GM12878 (cell line): ENCODE measurements at regions not wholly inside any gene's neighbourhood (a gene's known extent, or its start where the extent isn't known, plus 50 kb on each side); places are given as distances from the start of the nearest gene placed in this dataset.

ENCODE experiments used
- ATAC-seq: fragments of 200-7000 bp; cut with Tn5 transposase; 3 replicates; pipeline ENCODE4 v1.9.1; 2020; ENCODE audit warnings: mild to moderate bottlenecking, moderate library complexity
- BruUV-seq: library from RNA; stranded (reverse); fragments of 400-500 nt; replicated peaks from 2 replicates; lab custom pipeline; 2021; lab: Mats Ljungman, UMichigan
- CTCF ChIA-PET: fragments of 300-600 bp; sonication (Branson Sonifier 250); formaldehyde crosslinking; extraction: SDS; loops from one replicate; lab custom pipeline; 2021; ENCODE audit warnings: inconsistent platforms; lab: Yijun Ruan, JAX
- POLR2A ChIA-PET: fragments of 350-600 bp; formaldehyde crosslinking; extraction: SDS; loops from one replicate; lab custom pipeline; 2021; ENCODE audit warnings: inconsistent platforms; lab: Charles Lee
- RAD21 ChIA-PET: fragments of 300-600 bp; sonication (Branson Sonifier 250); formaldehyde crosslinking; loops from one replicate; lab custom pipeline; 2023; ENCODE audit warnings: antibody characterized with exemption; ENCODE audit not compliant: unreplicated experiment; lab: Charles Lee
- SMC1A ChIA-PET: fragments of 300-600 bp; sonication (Branson Sonifier 250); formaldehyde crosslinking; loops from one replicate; lab custom pipeline; 2023; ENCODE audit not compliant: unreplicated experiment, uncharacterized antibody; lab: Charles Lee
- DNase-seq: peaks from one replicate; pipeline ENCODE4 v3.0.0-alpha.2; 2011; ENCODE audit warnings: low read depth, low spot score
- FAIRE-seq: peaks from 3 replicates; lab custom pipeline; 2011; peaks lifted over from hg19 to GRCh38; lab: Jason Lieb, UNC
- H2AFZ ChIP-seq: 2 replicates; pipeline ENCODE4 v1.6.0; 2011; ENCODE audit warnings: low read depth, low read length, control low read depth; ENCODE audit not compliant: control insufficient read depth
- H3K27ac ChIP-seq: 2 replicates; pipeline ENCODE4 v1.5.1; 2011; ENCODE audit warnings: control low read depth; ENCODE audit not compliant: control insufficient read depth, insufficient read depth
- H3K27me3 ChIP-seq, 2 experiments: replicated peaks in 1 of 2; 2 replicates each; pipeline versions ENCODE4 v1.6.0 to v1.6.1; 2011; ENCODE audit warnings: low read length in 1 of 2; ENCODE audit not compliant: control insufficient read depth in 2 of 2, insufficient read depth in 2 of 2
- H3K36me3 ChIP-seq, 2 experiments: 2 replicates each; pipeline ENCODE4 v1.5.1; 2011; ENCODE audit warnings: low read length in 1 of 2; ENCODE audit not compliant: control insufficient read depth in 2 of 2, insufficient read depth in 2 of 2
- H3K4me1 ChIP-seq: 2 replicates; pipeline ENCODE4 v1.6.1; 2011; ENCODE audit warnings: mild to moderate bottlenecking, low read length, moderate library complexity, mixed read lengths; ENCODE audit not compliant: control insufficient read depth, insufficient read depth
- H3K4me2 ChIP-seq: 2 replicates; pipeline ENCODE4 v1.6.0; 2011; ENCODE audit warnings: control low read depth; ENCODE audit not compliant: control insufficient read depth, insufficient read depth
- H3K4me3 ChIP-seq: fragments of 200-600 bp; sonication (generic); 2 replicates; pipeline ENCODE4 v1.5.1; 2016
- H3K79me2 ChIP-seq: 2 replicates; pipeline ENCODE4 v1.6.0; 2011; ENCODE audit warnings: low read length; ENCODE audit not compliant: control insufficient read depth, insufficient read depth
- H3K9ac ChIP-seq: 2 replicates; pipeline ENCODE4 v1.8.0; 2011; ENCODE audit warnings: low read length, control low read depth, mixed read lengths; ENCODE audit not compliant: control insufficient read depth, insufficient read depth
- H3K9me3 ChIP-seq: replicated peaks from 3 replicates; pipeline ENCODE4 v1.5.1; 2011; ENCODE audit warnings: mild to moderate bottlenecking, low read length; ENCODE audit not compliant: control insufficient read depth, insufficient read depth
- H4K20me1 ChIP-seq: 2 replicates; pipeline ENCODE4 v1.6.0; 2011; ENCODE audit not compliant: control insufficient read depth, insufficient read depth
- ATF7 ChIP-seq: fragments of 450-650 bp; IDR thresholded peaks from 2 replicates; pipeline ENCODE4 v1.6.1; 2016; ENCODE audit warnings: low read depth, mild to moderate bottlenecking
- EGR1 ChIP-seq, 2 experiments: IDR thresholded peaks; 1 replicate in 1 of 2; 2 replicates in 1 of 2; pipeline ENCODE4 v1.6.1; 2011 to 2012; ENCODE audit warnings: low read depth in 2 of 2, low read length in 2 of 2, borderline replicate concordance in 1 of 2, mild to moderate bottlenecking in 1 of 2, moderate library complexity in 1 of 2
- TBL1XR1 ChIP-seq: IDR thresholded peaks from 2 replicates; pipeline ENCODE4 v1.6.1; 2012; ENCODE audit warnings: low read depth, low read length, improper control_type of control experiment
- WGBS: methylation state at CpG from one replicate; pipeline ENCODE4 v1.1.6; 2016; ENCODE audit warnings: low lambda C conversion rate; ENCODE audit not compliant: insufficient replicate concordance, insufficient coverage; ENCODE audit errors: missing lambda C conversion rate; 5-methylcytosine and 5-hydroxymethylcytosine counted together
- in situ Hi-C: fragments of 300-500 bp; cut with MboI; formaldehyde crosslinking; loops from 9 replicates; pipeline ENCODE4 v1.14.3; 2018; ENCODE audit warnings: mixed read lengths
- intact Hi-C: fragments of 100-400 bp; cut with micrococcal nuclease; formaldehyde crosslinking; loops from one replicate; pipeline ENCODE4 v1.14.2; 2022; ENCODE audit not compliant: unreplicated experiment

GRCh38 chr12:93116632-93117031, 187.5 kb upstream of the EEA1 start:
- 91% methylated on average over 4 of the region's 4 CpGs for WGBS
- no peak overlapping the region for H2AFZ ChIP-seq
- H3K79me2 ChIP-seq, result no peaks in the 10 kb centered on the region
- no peak overlapping the region for H3K27ac ChIP-seq
- no peaks in the 10 kb centered on the region for H3K27me3 ChIP-seq
- TF ChIP-seq TBL1XR1, result no peak
- H3K36me3 ChIP-seq, result no peaks in the 10 kb centered on the region
- in situ Hi-C loops (no loop called here), intact Hi-C loops (no loop called here)
- FAIRE-seq (no peak), ATAC-seq (no peak), DNase-seq (no peak)
- no peak overlapping the region for H3K4me3 ChIP-seq
- no peaks in the 10 kb centered on the region for H4K20me1 ChIP-seq
- POLR2A ChIA-PET, result no interaction called here
- H3K4me1 ChIP-seq, result no peaks in the 10 kb centered on the region
- SMC1A ChIA-PET, result interaction anchor here (0.6 kb wide), 2 partner anchors 100 to 221 kb away, joined by 3 read pairs; no protein-coding TSS in a partner anchor
- H3K9ac ChIP-seq, result no peak overlapping the region
- CTCF ChIA-PET, result interaction anchor here (0.6 kb wide), 1 partner anchor 7 kb away, joined by 3 read pairs; no protein-coding TSS in a partner anchor
- RAD21 ChIA-PET, result no interaction called here
- H3K9me3 ChIP-seq, result no peaks in the 10 kb centered on the region; the same call in 1 of the 3 replicates
- no TSS peak for BruUV-seq
- H3K4me2 ChIP-seq, result no peak overlapping the region

GRCh38 chr12:93121729-93122488, 192.8 kb upstream of the EEA1 start:
- DNase-seq, result no peak
- H3K4me1 ChIP-seq, result peaks cover 14% of the 10 kb centered on the region
- no peak for ATAC-seq
- BruUV-seq, result no TSS peak
- no peak overlapping the region for H3K27ac ChIP-seq
- no peak for FAIRE-seq
- no peaks in the 10 kb centered on the region for H3K27me3 ChIP-seq
- POLR2A ChIA-PET, result interaction anchor here (0.6 to 1.4 kb wide), 4 partner anchors 8 to 260 kb away, joined by 3 to 7 read pairs (median 4); no protein-coding TSS in a partner anchor
- H3K4me2 ChIP-seq, result no peak overlapping the region
- SMC1A ChIA-PET, result interaction anchor here (0.7 to 4.0 kb wide), 13 partner anchors 9 to 275 kb away, joined by 3 to 20 read pairs (median 4); no protein-coding TSS in a partner anchor
- no peak overlapping the region for H3K4me3 ChIP-seq
- intact Hi-C loops (no loop called here), in situ Hi-C loops (no loop called here)
- no peak overlapping the region for H2AFZ ChIP-seq
- H3K79me2 ChIP-seq, result no peaks in the 10 kb centered on the region
- no peaks in the 10 kb centered on the region for H3K36me3 ChIP-seq
- TF ChIP-seq EGR1 (IDR thresholded peaks at IDR 0.05; ENCODE audit: borderline replicate concordance in 1 of 2, low read depth in 2 of 2, low read length in 2 of 2), result no peak
- TF ChIP-seq ATF7, result peak; percentile 56; the same call in 1 of the 2 replicates
- TF ChIP-seq, all 136 proteins: peak for 1
- ChIA-PET RAD21 (interaction anchor here (1.7 kb wide), 1 partner anchor 17 kb away, joined by 7 read pairs; no protein-coding TSS in a partner anchor), CTCF (interaction anchor here (0.6 to 1.9 kb wide), 9 partner anchors 10 to 381 kb away, joined by 3 to 5 read pairs (median 3); no protein-coding TSS in a partner anchor)
- Histone ChIP-seq H4K20me1 (no peaks in the 10 kb centered on the region), H3K9ac (no peak overlapping the region), H3K9me3 (no peaks in the 10 kb centered on the region; the same call in 2 of the 3 replicates)
- WGBS, result 86% methylated on average over 4 of the region's 4 CpGs
